Suprapubic skin (tissue), 4 donors: ENCODE measurements at regions not wholly inside any gene's neighbourhood (a gene's known extent, or its start where the extent isn't known, plus 50 kb on each side); places are given as distances from the start of the nearest gene placed in this dataset.

Experiments used
- CTCF ChIP-seq, 2 donors: fragments of 200-600 bp in 1 of 2; fragments of 450-650 bp in 1 of 2; sonication (generic) in 1 of 2; IDR thresholded peaks; one replicate each; pipeline ENCODE4 v1.5.1; 2016 to 2019; ENCODE audit warnings: antibody characterized with exemption in 2 of 2, mild to moderate bottlenecking in 1 of 2, moderate library complexity in 1 of 2
- POLR2A ChIP-seq, 2 donors: fragments of 450-650 bp; IDR thresholded peaks; one replicate each; pipeline ENCODE4 v1.6.1; 2017; ENCODE audit warnings: antibody characterized with exemption in 2 of 2, mild to moderate bottlenecking in 2 of 2, moderate library complexity in 2 of 2
- POLR2AphosphoS5 ChIP-seq, 3 donors: sonication (generic); formaldehyde crosslinking; IDR thresholded peaks; one replicate each; pipeline ENCODE4 v1.6.1; 2017; ENCODE audit warnings: antibody characterized with exemption in 3 of 3

GRCh38 chr5:127213231-127213630 is 77.4 kb upstream of the MEGF10 start:
- TF ChIP-seq CTCF (IDR thresholded peaks at IDR 0.05) (no peak), POLR2AphosphoS5 (IDR thresholded peaks at IDR 0.05) (no peak), POLR2A (IDR thresholded peaks at IDR 0.05) (no peak)
